ENCODE measurements at regions not wholly inside any gene's neighbourhood (a gene's known extent, or its start where the extent isn't known, plus 50 kb on each side); places are given as distances from the start of the nearest gene placed in this dataset.

DNA sequence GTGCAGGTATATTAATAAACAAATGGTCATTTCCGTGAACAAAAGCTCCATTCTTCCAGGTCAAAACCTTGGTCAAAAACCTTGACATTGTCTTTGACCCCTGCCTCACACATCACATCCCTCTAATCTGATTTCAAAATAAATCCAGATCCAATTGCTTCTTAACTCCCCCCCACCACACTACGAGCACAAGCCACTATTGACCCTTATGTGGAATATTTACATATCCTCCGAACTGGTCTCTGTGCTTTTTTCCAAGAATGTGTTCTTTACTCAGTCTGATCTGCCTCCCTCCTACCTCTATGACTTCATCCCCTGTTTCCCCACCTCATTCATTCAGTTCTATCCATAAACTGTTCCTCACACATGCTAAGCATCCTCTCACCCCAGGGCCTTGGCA lies 313.6 kb upstream of the NPVF start:
- Mint-ChIP-seq H3K27me3 (peaks cover 13% of the 10 kb centered on the region), H3K9me3 (peaks cover 0 to 2% (median 0%) of the 10 kb centered on the region in 3 donors), H3K4me1 (no peaks in the 10 kb centered on the region), H3K27ac (no peak overlapping the region), H3K36me3 (no peaks in the 10 kb centered on the region), H3K4me3 (no peak overlapping the region)

DNA sequence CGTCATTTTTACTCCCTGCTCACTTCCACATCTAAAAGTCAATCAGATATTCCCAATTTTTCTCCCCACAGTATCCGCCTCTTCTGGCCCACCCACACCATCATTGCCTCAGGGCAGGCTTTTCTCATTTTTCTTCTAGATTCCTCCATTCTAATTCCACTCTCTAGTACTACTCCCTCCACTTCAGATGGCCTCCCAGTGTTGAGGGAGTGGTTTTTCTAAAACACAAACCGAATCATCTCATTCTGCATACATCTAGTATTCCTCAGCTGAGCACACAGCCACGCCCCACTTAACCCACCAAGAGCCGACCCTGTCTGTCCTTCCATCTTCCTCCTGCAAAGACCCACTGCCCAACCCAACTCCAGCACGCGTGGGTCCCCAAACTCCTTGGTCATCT lies 314.9 kb upstream of the NPVF start:
- Mint-ChIP-seq H3K27me3 (peaks cover 20% of the 10 kb centered on the region), H3K4me1 (no peaks in the 10 kb centered on the region), H3K36me3 (no peaks in the 10 kb centered on the region), H3K27ac (peak overlapping the region in 1 of 3 donors; percentile 64), H3K4me3 (no peak overlapping the region), H3K9me3 (peaks cover 0 to 2% (median 0%) of the 10 kb centered on the region in 3 donors)

DNA sequence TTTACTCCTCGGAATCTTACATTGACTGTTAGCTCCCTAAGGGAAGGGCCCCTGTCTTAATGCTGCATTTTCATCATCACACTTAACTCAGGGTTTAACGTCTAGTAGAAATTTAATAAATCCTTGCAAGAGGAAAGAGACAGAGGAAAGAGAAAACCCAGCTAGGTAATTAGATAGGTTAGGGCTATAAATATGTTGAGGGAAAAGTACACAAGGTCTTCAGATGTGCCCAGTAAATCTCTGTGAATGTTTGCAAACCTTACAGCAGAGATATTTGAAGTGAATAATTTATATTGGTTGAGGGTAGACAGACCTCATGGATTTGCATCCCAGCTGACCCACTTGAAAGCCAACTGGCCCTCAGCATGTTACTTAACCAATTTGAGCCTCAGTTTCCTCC lies 315.5 kb upstream of the NPVF start:
- H3K9me3 Mint-ChIP-seq = no peaks in the 10 kb centered on the region
- H3K27me3 Mint-ChIP-seq = peaks cover 23% of the 10 kb centered on the region
- no peak overlapping the region for H3K27ac Mint-ChIP-seq
- H3K4me3 Mint-ChIP-seq = no peak overlapping the region
- H3K36me3 Mint-ChIP-seq = no peaks in the 10 kb centered on the region
- no peaks in the 10 kb centered on the region for H3K4me1 Mint-ChIP-seq

DNA sequence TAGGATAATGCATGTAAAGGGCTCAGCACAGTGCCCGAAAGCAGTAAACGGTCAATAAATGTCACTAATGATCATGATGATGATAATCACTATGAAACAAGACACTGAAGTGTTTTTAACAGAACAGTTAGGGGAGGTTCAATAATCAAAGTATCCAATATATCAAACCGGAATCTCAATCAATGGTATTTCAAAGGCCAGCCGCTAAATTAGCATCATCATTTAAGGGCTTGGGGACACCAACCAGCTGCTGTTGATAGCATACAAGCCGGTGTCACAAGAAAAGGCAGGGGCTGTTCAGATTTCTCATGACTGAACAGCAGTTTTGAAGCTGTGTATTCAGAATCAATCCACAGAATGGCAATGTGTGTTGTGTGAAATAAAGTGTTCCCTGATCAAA lies 316.0 kb upstream of the NPVF start:
- H3K4me1 Mint-ChIP-seq = no peaks in the 10 kb centered on the region
- H3K27me3 Mint-ChIP-seq = peaks cover 21% of the 10 kb centered on the region
- no peaks in the 10 kb centered on the region for H3K9me3 Mint-ChIP-seq
- no peak overlapping the region for H3K4me3 Mint-ChIP-seq
- H3K36me3 Mint-ChIP-seq = no peaks in the 10 kb centered on the region
- no peak overlapping the region for H3K27ac Mint-ChIP-seq

DNA sequence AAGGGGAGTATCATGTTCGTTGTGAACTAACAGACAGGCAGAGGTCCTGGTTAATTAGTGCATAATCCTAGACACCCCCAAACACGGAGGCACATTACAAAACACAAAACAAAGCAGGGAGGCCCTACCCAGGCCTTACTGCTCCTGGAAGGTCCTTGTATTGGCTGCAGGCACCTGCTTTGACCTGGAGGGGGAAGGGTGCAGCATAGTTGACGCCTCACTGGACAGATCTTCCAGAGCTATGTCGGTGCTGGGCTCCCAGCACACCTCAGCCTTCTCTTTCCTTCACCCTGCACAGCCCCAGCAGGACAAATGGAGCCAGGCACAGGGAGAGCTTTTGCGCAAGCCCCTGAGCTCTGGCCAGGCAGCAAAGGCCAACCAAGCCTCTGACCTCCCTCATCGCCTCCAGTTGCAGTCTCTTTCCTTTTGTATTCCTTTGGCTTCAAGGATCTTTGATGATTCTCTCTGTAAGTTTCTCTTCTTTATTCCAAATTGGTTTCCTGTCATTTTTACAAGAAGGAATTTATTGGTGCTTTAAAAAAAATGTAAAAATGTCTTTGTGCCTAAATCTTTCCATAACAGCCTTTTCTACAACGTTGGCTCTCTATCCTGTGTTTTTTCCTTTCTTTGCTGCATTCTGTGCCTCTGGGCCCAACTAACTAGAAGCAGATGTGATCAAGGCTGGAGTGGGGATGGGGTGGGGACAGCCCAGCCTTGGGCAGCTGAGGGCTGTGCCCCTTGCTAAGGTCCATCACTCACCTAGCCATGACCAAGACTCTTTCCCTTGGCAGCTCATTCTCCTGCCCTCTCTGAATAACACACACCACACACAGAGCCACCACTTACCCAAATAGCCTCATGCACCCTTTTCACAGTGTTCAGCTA lies 317.1 kb upstream of the NPVF start:
- H3K27me3 Mint-ChIP-seq = peaks cover 21% of the 10 kb centered on the region

DNA sequence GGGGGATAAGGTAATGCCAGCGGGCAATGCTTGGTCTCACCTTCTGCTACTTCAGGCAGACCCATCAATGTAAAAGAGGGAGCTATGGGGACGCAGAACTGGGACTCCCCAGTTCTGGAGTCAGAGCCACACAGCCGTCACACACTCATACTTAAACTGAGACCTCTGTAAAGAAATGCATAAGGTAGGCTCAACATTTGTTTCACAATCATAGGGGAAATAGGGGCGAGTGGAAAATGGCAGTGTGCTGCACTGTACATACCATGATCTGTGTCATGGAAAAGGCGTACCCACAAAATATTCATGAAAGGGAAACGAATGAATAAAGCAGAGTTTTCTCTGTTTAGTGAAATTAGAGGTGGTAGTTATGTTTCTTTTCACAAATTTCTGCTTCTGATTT lies 318.0 kb upstream of the NPVF start:
- H3K4me1 Mint-ChIP-seq = no peaks in the 10 kb centered on the region
- no peaks in the 10 kb centered on the region for H3K9me3 Mint-ChIP-seq
- peaks cover 26% of the 10 kb centered on the region for H3K27me3 Mint-ChIP-seq
- no peak overlapping the region for H3K27ac Mint-ChIP-seq
- no peaks in the 10 kb centered on the region for H3K36me3 Mint-ChIP-seq
- no peak overlapping the region for H3K4me3 Mint-ChIP-seq

More for the DNA sequence above, 317.1 kb upstream of the NPVF start:
- Mint-ChIP-seq H3K4me3 (no peak overlapping the region), H3K9me3 (no peaks in the 10 kb centered on the region), H3K36me3 (no peaks in the 10 kb centered on the region), H3K27ac (no peak overlapping the region), H3K4me1 (no peaks in the 10 kb centered on the region)

DNA sequence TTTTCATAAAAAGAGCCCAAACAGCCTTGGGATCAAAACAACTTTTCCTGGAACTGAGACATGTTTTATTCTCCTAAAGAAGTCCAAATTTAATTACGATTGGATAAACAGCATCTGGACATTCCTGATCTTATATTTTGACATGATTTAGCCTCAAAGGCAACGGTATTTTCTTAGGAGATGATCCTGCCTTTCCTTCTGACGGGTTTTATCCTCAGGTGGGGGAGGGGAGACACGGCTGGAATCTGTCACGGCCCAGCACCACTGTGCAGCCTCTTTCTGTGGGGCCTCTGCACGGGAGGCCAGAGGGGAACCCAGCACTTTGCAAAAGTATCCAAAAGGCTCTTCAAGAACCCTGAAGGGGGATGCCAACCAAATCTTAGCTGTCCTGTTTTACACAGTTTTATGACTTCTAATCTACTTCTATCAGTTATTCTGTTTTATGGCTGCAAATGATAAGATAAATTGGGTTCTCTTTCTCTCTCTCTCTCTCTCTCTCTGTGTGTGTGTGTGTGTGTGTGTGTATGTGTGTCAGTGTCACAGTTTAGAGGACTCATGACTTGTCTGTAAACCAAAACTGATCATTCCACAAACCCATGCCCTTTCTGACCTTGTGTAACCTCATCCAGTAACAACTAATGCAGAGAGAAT lies 321.1 kb upstream of the NPVF start:
- H3K4me3 Mint-ChIP-seq = no peak overlapping the region
- no peaks in the 10 kb centered on the region for H3K9me3 Mint-ChIP-seq
- H3K27me3 Mint-ChIP-seq = peaks cover 23% of the 10 kb centered on the region
- no peak overlapping the region for H3K27ac Mint-ChIP-seq
- H3K4me1 Mint-ChIP-seq = peaks cover 0 to 3% (median 0%) of the 10 kb centered on the region in 3 donors
- H3K36me3 Mint-ChIP-seq = no peaks in the 10 kb centered on the region

DNA sequence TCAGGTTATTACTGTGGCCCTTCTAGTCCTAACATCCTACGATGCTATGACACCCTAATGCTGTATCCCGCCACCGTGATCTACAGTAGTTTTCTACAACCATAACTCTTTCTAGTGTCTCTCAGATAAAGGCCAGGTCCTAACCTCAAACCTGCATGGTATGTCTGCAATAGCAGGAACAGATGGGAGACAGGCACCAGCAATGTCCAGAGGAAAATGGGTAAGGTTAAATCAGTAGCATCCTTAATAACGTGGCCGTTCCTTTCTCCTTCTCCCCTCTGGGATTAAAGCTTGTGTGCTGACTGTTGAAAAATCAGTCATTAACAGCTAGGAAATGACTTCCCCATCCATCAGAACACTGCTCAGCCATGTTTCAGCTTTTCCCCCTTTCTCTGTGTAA lies 321.9 kb upstream of the NPVF start:
- no peaks in the 10 kb centered on the region for H3K9me3 Mint-ChIP-seq
- no peak overlapping the region for H3K27ac Mint-ChIP-seq

DNA sequence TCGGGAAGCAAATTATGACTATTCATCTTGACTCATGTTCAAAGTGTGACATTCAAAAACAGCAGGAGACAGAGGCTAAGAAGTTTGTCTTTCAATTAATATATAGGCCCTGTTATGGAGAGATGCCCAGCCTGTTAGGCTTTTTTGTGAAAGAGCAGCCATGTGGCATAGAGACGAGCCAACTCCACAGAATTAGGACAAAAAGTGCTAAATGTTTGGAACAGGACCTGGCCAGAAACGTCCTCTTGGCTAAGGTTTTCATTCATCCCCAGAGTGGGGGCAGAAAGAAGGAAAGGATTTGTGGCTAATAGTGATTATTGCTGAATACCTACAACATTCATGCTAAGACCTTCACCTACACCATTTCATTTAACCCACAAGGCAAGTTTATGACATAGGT lies 324.7 kb upstream of the NPVF start:
- no peak overlapping the region for H3K27ac Mint-ChIP-seq
- H3K4me1 Mint-ChIP-seq = peaks cover 0 to 4% (median 4%) of the 10 kb centered on the region in 3 donors
- H3K4me3 Mint-ChIP-seq = no peak overlapping the region
- no peaks in the 10 kb centered on the region for H3K9me3 Mint-ChIP-seq
- no peaks in the 10 kb centered on the region for H3K36me3 Mint-ChIP-seq
- H3K27me3 Mint-ChIP-seq = peaks cover 15% of the 10 kb centered on the region

More for the DNA sequence above, 321.9 kb upstream of the NPVF start:
- H3K4me3 Mint-ChIP-seq = no peak overlapping the region
- H3K27me3 Mint-ChIP-seq = peaks cover 22% of the 10 kb centered on the region
- H3K4me1 Mint-ChIP-seq = peaks cover 0 to 4% (median 0%) of the 10 kb centered on the region in 3 donors
- H3K36me3 Mint-ChIP-seq = no peaks in the 10 kb centered on the region

DNA sequence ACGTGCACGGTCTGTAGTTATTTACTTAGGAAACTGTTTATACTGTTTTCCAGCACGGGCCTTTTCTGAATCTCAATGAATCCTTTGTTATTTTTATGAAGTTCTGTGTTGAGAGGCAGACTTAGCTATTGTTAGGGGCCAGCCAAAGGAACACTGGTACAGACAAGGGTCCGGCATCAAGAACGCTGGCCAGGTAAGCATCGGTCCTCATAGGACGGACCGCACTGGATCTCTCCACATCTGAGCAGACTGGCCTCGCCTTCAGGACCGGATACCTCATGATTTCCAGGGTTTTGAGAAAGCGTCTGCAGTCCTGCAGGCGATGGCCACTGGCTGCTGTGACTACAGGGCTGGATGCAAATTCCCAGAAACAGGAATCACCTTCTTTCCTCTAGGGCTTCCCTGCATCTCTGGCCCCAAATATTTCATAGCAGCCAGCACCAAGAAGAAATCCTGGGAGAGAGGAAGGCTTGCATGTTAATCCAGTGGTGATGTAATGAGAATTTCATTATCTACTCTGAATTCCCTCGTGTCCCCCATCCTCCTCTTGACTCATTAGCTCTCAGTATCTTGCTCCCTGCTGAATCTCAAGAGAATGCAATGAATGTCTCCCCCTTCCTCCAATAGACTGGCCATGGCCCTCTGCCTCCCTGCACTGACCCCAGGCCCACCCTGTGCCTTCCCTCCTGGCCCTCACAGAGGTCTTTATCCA lies 325.4 kb upstream of the NPVF start:
- peaks cover 9% of the 10 kb centered on the region for H3K27me3 Mint-ChIP-seq
- H3K4me1 Mint-ChIP-seq = peaks cover 0 to 4% (median 4%) of the 10 kb centered on the region in 3 donors
- peaks cover 0 to 5% (median 2%) of the 10 kb centered on the region in 3 donors for H3K9me3 Mint-ChIP-seq
- H3K36me3 Mint-ChIP-seq = no peaks in the 10 kb centered on the region
- no peak overlapping the region for H3K27ac Mint-ChIP-seq
- no peak overlapping the region for H3K4me3 Mint-ChIP-seq

DNA sequence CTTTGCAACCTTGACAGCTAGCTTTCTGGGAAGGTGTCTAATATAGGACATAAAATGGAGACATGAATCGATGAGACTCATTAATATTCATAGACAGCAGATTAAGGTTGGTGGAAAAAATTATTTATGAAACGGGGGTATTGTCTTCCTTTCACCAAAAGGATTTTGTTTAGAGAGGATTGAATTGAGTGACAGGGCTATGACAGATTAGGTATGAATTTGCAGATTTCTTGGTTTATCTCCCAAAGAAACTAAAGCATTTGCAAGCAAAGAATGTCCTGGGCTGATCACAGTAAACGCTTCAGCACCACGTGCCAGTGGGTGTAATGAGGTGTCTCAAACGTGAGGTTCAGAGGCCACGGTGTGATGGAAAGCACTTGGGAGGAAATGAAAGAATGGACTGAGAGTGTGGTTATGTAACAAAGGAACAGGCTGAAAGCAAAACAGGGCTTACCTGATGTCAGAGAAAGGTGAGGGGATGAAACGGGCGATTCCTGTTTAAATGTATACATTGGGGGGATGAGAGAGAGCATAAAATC lies 329.2 kb upstream of the NPVF start:
- Mint-ChIP-seq H3K9me3 (peaks cover 0 to 5% (median 2%) of the 10 kb centered on the region in 3 donors), H3K4me1 (peaks cover 0 to 4% (median 4%) of the 10 kb centered on the region in 3 donors), H3K27ac (no peak overlapping the region), H3K4me3 (no peak overlapping the region), H3K36me3 (peaks cover 2% of the 10 kb centered on the region), H3K27me3 (peaks cover 4% of the 10 kb centered on the region)

DNA sequence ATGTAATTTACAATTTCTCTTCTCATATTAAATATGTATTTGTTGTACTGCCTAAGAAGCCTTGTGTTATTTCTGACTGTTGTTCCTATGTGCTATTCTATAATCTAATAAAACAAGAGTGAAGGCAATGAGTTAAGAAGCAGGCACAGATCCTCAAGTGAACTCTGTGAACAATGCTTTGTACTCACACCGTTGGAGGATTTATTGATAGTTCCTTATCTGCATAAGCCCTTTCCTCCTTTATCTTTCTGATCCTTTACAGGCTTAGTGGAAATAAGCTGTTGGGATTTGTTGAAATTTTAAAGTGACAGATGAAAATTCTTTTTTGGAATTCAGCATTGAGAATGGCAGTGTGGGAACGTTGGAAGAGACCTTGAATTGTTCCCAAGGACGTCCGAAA lies 329.6 kb upstream of the NPVF start:
- Mint-ChIP-seq H3K4me1 (peaks cover 0 to 4% (median 3%) of the 10 kb centered on the region in 3 donors), H3K27ac (no peak overlapping the region), H3K36me3 (peaks cover 2% of the 10 kb centered on the region), H3K27me3 (peaks cover 4% of the 10 kb centered on the region), H3K4me3 (no peak overlapping the region), H3K9me3 (peaks cover 0 to 5% (median 2%) of the 10 kb centered on the region in 3 donors)

DNA sequence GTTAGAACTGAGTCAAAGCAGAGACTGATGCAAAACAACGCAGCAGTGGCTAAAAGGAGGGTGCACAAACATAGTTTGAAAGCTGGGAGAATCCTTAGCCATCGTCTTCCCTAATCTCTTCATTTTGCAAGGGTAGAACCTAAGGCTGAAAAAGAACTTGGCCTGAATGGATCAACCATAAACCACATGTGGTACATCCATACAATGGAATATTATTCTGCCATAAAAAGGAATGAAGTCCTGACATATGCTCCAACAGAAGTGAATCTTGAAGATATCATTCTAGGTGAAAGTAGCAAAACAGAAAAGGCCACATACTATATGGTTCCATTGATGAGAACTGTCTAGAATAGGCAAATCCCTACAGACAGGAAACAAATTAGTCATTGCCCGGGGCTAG lies 330.3 kb upstream of the NPVF start:
- Mint-ChIP-seq H3K36me3 (peaks cover 2% of the 10 kb centered on the region), H3K27me3 (peaks cover 4% of the 10 kb centered on the region), H3K9me3 (peaks cover 0 to 5% (median 2%) of the 10 kb centered on the region in 3 donors), H3K4me1 (peaks cover 0 to 4% (median 3%) of the 10 kb centered on the region in 3 donors), H3K27ac (no peak overlapping the region), H3K4me3 (no peak overlapping the region)

DNA sequence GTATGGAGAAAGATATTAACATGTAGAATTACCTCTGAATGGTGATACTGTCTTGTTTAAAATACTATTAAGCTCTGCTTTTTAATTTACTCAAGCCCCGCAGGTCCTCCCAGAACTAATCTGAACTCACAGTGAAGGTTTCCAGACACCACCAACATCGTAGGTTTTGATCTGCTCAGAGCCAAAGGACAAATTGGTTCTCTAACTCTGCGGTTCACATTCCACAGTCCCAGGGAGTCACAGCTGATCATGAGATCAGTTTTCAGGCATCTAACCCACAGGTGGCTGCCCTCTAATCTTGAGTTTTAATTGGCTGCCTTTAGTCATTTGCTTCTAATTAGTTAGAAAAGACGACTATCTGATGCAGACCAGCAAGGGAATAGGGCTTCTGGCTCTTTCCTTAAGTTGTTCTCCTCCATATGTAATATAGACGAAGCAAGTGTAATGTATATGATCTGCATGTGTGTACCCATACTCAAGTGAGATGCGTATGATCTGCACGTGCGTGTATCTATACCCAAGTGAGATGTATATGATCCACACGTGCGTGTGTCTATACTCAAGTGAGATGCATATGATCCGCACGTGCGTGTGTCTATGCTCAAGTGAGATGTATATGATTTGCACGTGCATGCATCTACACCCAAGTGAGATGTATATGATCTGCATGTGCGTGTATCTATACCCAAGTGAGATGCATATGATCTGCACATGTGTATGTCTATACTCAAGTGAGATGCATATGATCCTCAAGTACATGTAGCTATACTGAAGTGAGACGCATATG lies 331.5 kb upstream of the NPVF start:
- Mint-ChIP-seq H3K9me3 (peaks cover 0 to 5% (median 2%) of the 10 kb centered on the region in 3 donors), H3K27me3 (peaks cover 7% of the 10 kb centered on the region), H3K36me3 (peaks cover 2% of the 10 kb centered on the region), H3K4me1 (peaks cover 0 to 4% (median 0%) of the 10 kb centered on the region in 3 donors), H3K27ac (no peak overlapping the region), H3K4me3 (no peak overlapping the region)
